ENCODE measurements at regions not wholly inside any gene's neighbourhood (a gene's known extent, or its start where the extent isn't known, plus 50 kb on each side); places are given as distances from the start of the nearest gene placed in this dataset.

- TF ChIP-seq USF2 (IDR thresholded peaks at IDR 0.05; ENCODE audit: borderline replicate concordance, low read depth, low read length) = no peak
- no peak for TF ChIP-seq SIN3A (IDR thresholded peaks at IDR 0.05; ENCODE audit: borderline replicate concordance, low read depth, low read length)
- TF ChIP-seq RAD21 (IDR thresholded peaks at IDR 0.05; ENCODE audit: low read length) = no peak
- Histone ChIP-seq H3K79me2 (ENCODE audit: insufficient read depth) (no peaks in the 10 kb centered on the region), H3K9ac (no peak overlapping the region), H3K27ac (ENCODE audit: low read depth in 2 of 2, low read length in 1 of 2) (peak overlapping the region; percentile 91 to 95; a peak in 3 of 4 replicates), H3K36me3 (replicated peaks in 1 of 2; ENCODE audit: control insufficient read depth in 1 of 2, insufficient read depth in 2 of 2, low read length in 1 of 2) (no peaks in the 10 kb centered on the region), H3K4me2 (no peak overlapping the region; the same call in 1 of the 2 replicates), H4K20me1 (ENCODE audit: insufficient read depth) (no peaks in the 10 kb centered on the region), H3K9me3 (no peaks in the 10 kb centered on the region), H2AFZ (ENCODE audit: low read depth) (no peak overlapping the region), H3F3A (replicated peaks; ENCODE audit: insufficient read depth) (peaks cover 21% of the 10 kb centered on the region), H3K4me1 (ENCODE audit: control insufficient read depth in 1 of 2, insufficient read depth in 2 of 2, low read depth in 1 of 2, low read length in 1 of 2) (peaks cover 8 to 16% of the 10 kb centered on the region in 2 experiments; a peak in 3 of 4 replicates), H3K9me2 (no peaks in the 10 kb centered on the region), H3K4me3 (ENCODE audit: low read depth in 2 of 2, low read length in 1 of 2) (no peak overlapping the region), H3K27me3 (ENCODE audit: insufficient read depth) (no peaks in the 10 kb centered on the region)
- ChIA-PET POLR2A (no interaction called here), CTCF (interaction anchor here (1.1 to 2.0 kb wide), 2 partner anchors 24 to 287 kb away, joined by 3 to 4 read pairs; no protein-coding TSS in a partner anchor)
- DNase-seq = no peak
- 62% methylated on average over 4 of the region's 4 CpGs for WGBS (ENCODE audit: low lambda C conversion rate)
Observed at GRCh38 chr10:59537501-59537900, 172.1 kb downstream of the SLC16A9 start.

GRCh38 chr10:59536167-59537014 lies 173.3 kb downstream of the SLC16A9 start:
- 1% methylated on average over 4 of the region's 4 CpGs for WGBS (ENCODE audit: low lambda C conversion rate)
- POLR2A ChIA-PET = no interaction called here
- H3K36me3 ChIP-seq (replicated peaks in 1 of 2; ENCODE audit: control insufficient read depth in 1 of 2, insufficient read depth in 2 of 2, low read length in 1 of 2) = no peaks in the 10 kb centered on the region
- peaks cover 21% of the 10 kb centered on the region for H3F3A ChIP-seq (replicated peaks; ENCODE audit: insufficient read depth)
- no peaks in the 10 kb centered on the region for H4K20me1 ChIP-seq (ENCODE audit: insufficient read depth)
- no peaks in the 10 kb centered on the region for H3K9me3 ChIP-seq
- H3K27ac ChIP-seq (ENCODE audit: low read depth in 2 of 2, low read length in 1 of 2) = peak overlapping the region; percentile 91 to 95
- peaks cover 8 to 16% of the 10 kb centered on the region in 2 experiments; a peak in 3 of 4 replicates for H3K4me1 ChIP-seq (ENCODE audit: control insufficient read depth in 1 of 2, insufficient read depth in 2 of 2, low read depth in 1 of 2, low read length in 1 of 2)
- CTCF ChIA-PET = interaction anchor here (1.0 to 2.0 kb wide), 4 partner anchors 14 to 296 kb away, joined by 3 to 4 read pairs (median 3); no protein-coding TSS in a partner anchor
- peak overlapping the region; percentile 30; the same call in 1 of the 2 replicates for H2AFZ ChIP-seq (ENCODE audit: low read depth)
- H3K79me2 ChIP-seq (ENCODE audit: insufficient read depth) = no peaks in the 10 kb centered on the region
- peak overlapping the region in 1 of 2 experiments; percentile 25; a peak in 1 of 4 replicates for H3K4me3 ChIP-seq (ENCODE audit: low read depth in 2 of 2, low read length in 1 of 2)
- H3K9ac ChIP-seq = peak overlapping the region; percentile 28; the same call in 1 of the 2 replicates
- peak overlapping the region; percentile 71 for H3K4me2 ChIP-seq
- DNase-seq = peak; percentile 19
- H3K9me2 ChIP-seq = no peaks in the 10 kb centered on the region
- no peaks in the 10 kb centered on the region for H3K27me3 ChIP-seq (ENCODE audit: insufficient read depth)
- TF ChIP-seq SMC3 (IDR thresholded peaks at IDR 0.05; ENCODE audit: low read depth, low read length) (no peak), MXI1 (IDR thresholded peaks at IDR 0.05; ENCODE audit: low read depth, low read length) (no peak), RCOR1 (IDR thresholded peaks at IDR 0.05; ENCODE audit: low read length) (no peak), CHD2 (IDR thresholded peaks at IDR 0.05; ENCODE audit: low read length, partially characterized antibody) (no peak), YY1 (IDR thresholded peaks at IDR 0.05; ENCODE audit: low read depth) (0 out of 2 replicates have a peak, but pooled peaks have one; percentile 13), EZH2phosphoT487 (IDR thresholded peaks at IDR 0.05; ENCODE audit: borderline replicate concordance, low read depth) (no peak), FOSL2 (IDR thresholded peaks at IDR 0.05; ENCODE audit: borderline replicate concordance, low read depth) (peak; percentile 98), FOXM1 (IDR thresholded peaks at IDR 0.05; ENCODE audit: low read depth) (peak; percentile 86), NFIC (IDR thresholded peaks at IDR 0.05; ENCODE audit: borderline replicate concordance) (peak; percentile 85), FOXJ3 (CRISPR knock-in tag; IDR thresholded peaks at IDR 0.05) (no peak), ZBTB33 (IDR thresholded peaks at IDR 0.05; ENCODE audit: borderline replicate concordance, low read depth) (peak; percentile 59; the same call in 1 of the 2 replicates), JUND (IDR thresholded peaks at IDR 0.05) (peak; percentile 97), NRF1 (IDR thresholded peaks at IDR 0.05; ENCODE audit: low read depth, low read length) (no peak), GATA2 (CRISPR knock-in tag; IDR thresholded peaks at IDR 0.05) (0 out of 2 replicates have a peak, but pooled peaks have one; percentile 8), GABPA (IDR thresholded peaks at IDR 0.05; ENCODE audit: low read depth) (peak; percentile 51), POLR2AphosphoS5 (IDR thresholded peaks at IDR 0.05; ENCODE audit: low read depth, low read length) (peak; percentile 87), IRF3 (IDR thresholded peaks at IDR 0.05; ENCODE audit: low read depth, low read length) (no peak), RFX5 (IDR thresholded peaks at IDR 0.05; ENCODE audit: low read length) (no peak), RAD21 (IDR thresholded peaks at IDR 0.05; ENCODE audit: low read length) (no peak), MEF2A (IDR thresholded peaks at IDR 0.05; ENCODE audit: borderline replicate concordance, low read depth) (peak; percentile 31; the same call in 1 of the 2 replicates), RXRA (IDR thresholded peaks at IDR 0.05; ENCODE audit: borderline replicate concordance, low read depth) (peak; percentile 65; the same call in 1 of the 2 replicates), TEAD4 (IDR thresholded peaks at IDR 0.05; ENCODE audit: borderline replicate concordance, insufficient read depth) (peak; percentile 78; the same call in 1 of the 2 replicates)

Measured in SK-N-SH (cell line).